Loucy (cell line): ENCODE measurements at regions not wholly inside any gene's neighbourhood (a gene's known extent, or its start where the extent isn't known, plus 50 kb on each side); places are given as distances from the start of the nearest gene placed in this dataset.

Experiments
- H2AFZ ChIP-seq: fragments of 200-600 bp; sonication (generic); 2 replicates; pipeline ENCODE4 v1.6.0; 2016; ENCODE audit warnings: antibody characterized with exemption, mild to moderate bottlenecking, low read length, moderate library complexity
- H3F3A ChIP-seq: fragments of 200-600 bp; 2 replicates; pipeline ENCODE4 v1.6.0; 2016; ENCODE audit warnings: antibody characterized with exemption, low read depth, mild to moderate bottlenecking
- H3K27me3 ChIP-seq: fragments of 200-600 bp; sonication (generic); 2 replicates; pipeline ENCODE4 v1.6.1; 2014; ENCODE audit warnings: low read length, mild to moderate bottlenecking; ENCODE audit not compliant: insufficient read depth, poor library complexity, severe bottlenecking
- H3K36me3 ChIP-seq: fragments of 200-600 bp; sonication (generic); 2 replicates; pipeline ENCODE4 v1.6.1; 2016; ENCODE audit warnings: low read length; ENCODE audit not compliant: insufficient read depth
- H3K4me1 ChIP-seq: fragments of 200-600 bp; sonication (generic); 2 replicates; pipeline ENCODE4 v1.5.1; 2014; ENCODE audit warnings: low read length, mild to moderate bottlenecking; ENCODE audit not compliant: insufficient read depth, poor library complexity, severe bottlenecking
- H3K4me2 ChIP-seq: fragments of 200-600 bp; sonication (generic); 2 replicates; pipeline ENCODE4 v1.6.0; 2014; ENCODE audit warnings: antibody characterized with exemption, low read length, low read depth, mild to moderate bottlenecking; ENCODE audit not compliant: poor library complexity, severe bottlenecking
- H3K4me3 ChIP-seq: fragments of 200-600 bp; sonication (generic); 2 replicates; pipeline ENCODE4 v1.5.1; 2014; ENCODE audit warnings: low read length, mild to moderate bottlenecking, mixed read lengths; ENCODE audit not compliant: poor library complexity, severe bottlenecking
- H3K79me2 ChIP-seq: fragments of 200-600 bp; sonication (generic); 2 replicates; pipeline ENCODE4 v1.6.1; 2014; ENCODE audit warnings: low read length; ENCODE audit not compliant: insufficient read depth
- H3K9ac ChIP-seq: fragments of 200-600 bp; sonication (generic); 2 replicates; pipeline ENCODE4 v1.6.0; 2014; ENCODE audit warnings: mild to moderate bottlenecking, low read depth, low read length, moderate library complexity; ENCODE audit not compliant: poor library complexity, severe bottlenecking
- H3K9me2 ChIP-seq: fragments of 200-600 bp; sonication (generic); replicated peaks from 2 replicates; pipeline ENCODE4 v1.6.1; 2016; ENCODE audit warnings: low read depth, low read length, mixed read lengths
- H3K9me3 ChIP-seq: fragments of 200-600 bp; sonication (generic); 2 replicates; pipeline ENCODE4 v1.6.1; 2014; ENCODE audit warnings: mild to moderate bottlenecking, antibody characterized with exemption, low read length, low read depth; ENCODE audit not compliant: insufficient read depth
- H4K20me1 ChIP-seq: fragments of 200-600 bp; sonication (generic); 2 replicates; pipeline ENCODE4 v1.6.0; 2014; ENCODE audit warnings: antibody characterized with exemption, low read length, mild to moderate bottlenecking; ENCODE audit not compliant: insufficient read depth, poor library complexity, severe bottlenecking
- CTCF ChIP-seq: fragments of 200-600 bp; sonication (generic); conservative IDR thresholded peaks from 2 replicates; pipeline ENCODE4 v1.5.1; 2014; ENCODE audit warnings: mild to moderate bottlenecking, antibody characterized with exemption, low read length
- EZH2phosphoT487 ChIP-seq: fragments of 200-600 bp; IDR thresholded peaks from 2 replicates; pipeline ENCODE4 v1.6.1; 2018; ENCODE audit warnings: antibody characterized with exemption, mild to moderate bottlenecking, moderate library complexity, borderline replicate concordance

- no peaks in the 10 kb centered on the region for H3K27me3 ChIP-seq
- no peaks in the 10 kb centered on the region for H3K36me3 ChIP-seq
- no peaks in the 10 kb centered on the region for H3K9me3 ChIP-seq
- H3K9ac ChIP-seq, result no peak overlapping the region
- no peaks in the 10 kb centered on the region for H3K9me2 ChIP-seq
- no peaks in the 10 kb centered on the region for H4K20me1 ChIP-seq
- no peaks in the 10 kb centered on the region for H3K79me2 ChIP-seq
- no peak overlapping the region for H2AFZ ChIP-seq
- no peak overlapping the region for H3K4me3 ChIP-seq
- H3K4me1 ChIP-seq, result no peaks in the 10 kb centered on the region
- H3K4me2 ChIP-seq, result no peak overlapping the region
- H3F3A ChIP-seq, result no peaks in the 10 kb centered on the region
- TF ChIP-seq EZH2phosphoT487 (no peak), CTCF (no peak)
Measured at GRCh38 chr5:173825215-173825865, 62.8 kb upstream of the CPEB4 start.

DNA sequence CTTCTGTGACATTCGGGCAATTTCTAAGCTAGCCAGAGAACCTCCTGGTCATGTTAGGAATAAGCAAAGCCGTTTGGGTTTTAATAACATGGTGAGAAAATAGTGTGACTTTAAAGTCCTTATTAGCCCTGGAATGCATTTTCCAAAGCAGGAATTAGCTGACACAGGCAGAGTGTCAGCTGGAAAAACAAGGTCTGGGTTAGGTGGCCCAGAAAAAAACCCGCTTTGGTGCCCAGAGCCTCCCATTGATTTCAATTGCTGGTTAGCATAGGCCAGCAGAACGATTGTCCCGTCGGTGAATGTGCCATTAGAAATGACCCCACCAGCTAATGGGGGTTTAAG is 62.1 kb upstream of the CPEB4 start:
- Histone ChIP-seq H3K9me2 (no peaks in the 10 kb centered on the region), H3K4me3 (no peak overlapping the region), H3K4me1 (no peaks in the 10 kb centered on the region), H3F3A (no peaks in the 10 kb centered on the region), H4K20me1 (no peaks in the 10 kb centered on the region), H3K4me2 (no peak overlapping the region), H3K36me3 (no peaks in the 10 kb centered on the region), H2AFZ (no peak overlapping the region), H3K79me2 (no peaks in the 10 kb centered on the region), H3K9ac (no peak overlapping the region), H3K9me3 (no peaks in the 10 kb centered on the region), H3K27me3 (no peaks in the 10 kb centered on the region)
- no peak for TF ChIP-seq CTCF
- no peak for TF ChIP-seq EZH2phosphoT487

GRCh38 chr5:173826428-173827350 is 61.5 kb upstream of the CPEB4 start:
- Histone ChIP-seq H2AFZ (no peak overlapping the region), H3K4me2 (no peak overlapping the region), H4K20me1 (no peaks in the 10 kb centered on the region), H3F3A (no peaks in the 10 kb centered on the region), H3K4me3 (no peak overlapping the region), H3K79me2 (no peaks in the 10 kb centered on the region), H3K27me3 (no peaks in the 10 kb centered on the region), H3K9me3 (no peaks in the 10 kb centered on the region), H3K9ac (no peak overlapping the region), H3K36me3 (no peaks in the 10 kb centered on the region), H3K9me2 (no peaks in the 10 kb centered on the region), H3K4me1 (no peaks in the 10 kb centered on the region)
- TF ChIP-seq EZH2phosphoT487 (no peak), CTCF (no peak)
